ENCODE measurements at regions not wholly inside any gene's neighbourhood (a gene's known extent, or its start where the extent isn't known, plus 50 kb on each side); places are given as distances from the start of the nearest gene placed in this dataset.

DNA sequence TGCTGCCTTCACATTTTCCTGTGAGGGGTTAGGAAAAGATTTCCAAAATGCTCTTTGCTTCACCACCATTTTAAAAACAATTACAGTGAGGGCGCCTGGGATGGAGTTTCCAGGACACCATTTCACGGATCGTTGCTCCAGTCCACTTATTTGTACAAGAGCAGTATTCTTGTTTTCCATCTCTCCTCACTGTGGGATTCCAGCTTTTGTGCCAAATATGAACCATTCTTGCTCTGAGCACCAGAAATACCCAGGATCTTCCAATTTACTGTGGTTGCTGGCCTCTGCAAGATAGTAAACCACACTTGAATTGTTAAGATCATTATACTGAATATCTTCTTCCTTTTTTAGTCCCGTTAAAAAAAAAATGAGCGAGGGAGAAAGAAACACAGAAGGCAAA, 899.5 kb downstream of the TLE1 start:
- Histone ChIP-seq H3K9me3 (replicated peaks; ENCODE audit: control insufficient read depth, insufficient read depth, low read depth, low read length) (no peaks in the 10 kb centered on the region), H4K20me1 (replicated peaks; ENCODE audit: control insufficient read depth, insufficient read depth, low read length) (no peaks in the 10 kb centered on the region), H3K27ac (ENCODE audit: extremely low read depth, low read depth, low read length) (no peak overlapping the region), H3K4me3 (no peak overlapping the region), H2AFZ (ENCODE audit: low read depth, low read length) (no peak overlapping the region), H3K27me3 (ENCODE audit: control insufficient read depth in 2 of 2, insufficient read depth in 2 of 2, low read length in 2 of 2) (no peaks in the 10 kb centered on the region), H3K4me1 (replicated peaks in 1 of 2; ENCODE audit: control insufficient read depth in 2 of 2, insufficient read depth in 2 of 2, low read length in 2 of 2) (no peaks in the 10 kb centered on the region), H3K36me3 (ENCODE audit: control insufficient read depth, insufficient read depth, low read length) (no peaks in the 10 kb centered on the region), H3K79me2 (ENCODE audit: control insufficient read depth, insufficient read depth, low read length) (no peaks in the 10 kb centered on the region), H3K9ac (ENCODE audit: insufficient read depth in 1 of 2, low read depth in 2 of 2, low read length in 2 of 2) (no peak overlapping the region), H3K9me1 (ENCODE audit: control insufficient read depth, insufficient read depth, low read length) (no peaks in the 10 kb centered on the region), H3K4me2 (ENCODE audit: insufficient read depth, low read length) (no peak overlapping the region)
- CTCF ChIA-PET (ENCODE audit: low intra/inter-chr PET ratio), result no interaction called here
- in situ Hi-C loops (cut with MboI), result no loop called here
- WGBS (ENCODE audit: insufficient coverage, low coverage, missing lambda C conversion rate), result 9% methylated on average over 5 of the region's 5 CpGs
- ATAC-seq, result no peak
- POLR2A ChIA-PET, result no interaction called here
- FAIRE-seq, result no peak
- TF ChIP-seq PKNOX1 (IDR thresholded peaks at IDR 0.05) (no peak), TRIM24 (IDR thresholded peaks at IDR 0.05) (no peak), NR2F6 (CRISPR knock-in tag; IDR thresholded peaks at IDR 0.05) (no peak), SRSF1 (IDR thresholded peaks at IDR 0.05; ENCODE audit: low read depth, low read length) (no peak), TAL1 (IDR thresholded peaks at IDR 0.05) (no peak), SNIP1 (IDR thresholded peaks at IDR 0.05; ENCODE audit: low read depth) (no peak), KAT2B (IDR thresholded peaks at IDR 0.05; ENCODE audit: low read depth, low read length) (no peak), BRD9 (IDR thresholded peaks at IDR 0.05; ENCODE audit: low read depth, partially characterized antibody) (no peak), ZC3H4 (CRISPR knock-in tag; IDR thresholded peaks at IDR 0.05; ENCODE audit: borderline replicate concordance) (no peak), NR4A1 (CRISPR knock-in tag; IDR thresholded peaks at IDR 0.05) (no peak), NR4A1 (tag; IDR thresholded peaks at IDR 0.05) (no peak), GATA2 (CRISPR knock-in tag; IDR thresholded peaks at IDR 0.05) (no peak), SPI1 (IDR thresholded peaks at IDR 0.05; ENCODE audit: borderline replicate concordance, low read depth, low read length) (no peak)
- TF ChIP-seq, protein P1, sequence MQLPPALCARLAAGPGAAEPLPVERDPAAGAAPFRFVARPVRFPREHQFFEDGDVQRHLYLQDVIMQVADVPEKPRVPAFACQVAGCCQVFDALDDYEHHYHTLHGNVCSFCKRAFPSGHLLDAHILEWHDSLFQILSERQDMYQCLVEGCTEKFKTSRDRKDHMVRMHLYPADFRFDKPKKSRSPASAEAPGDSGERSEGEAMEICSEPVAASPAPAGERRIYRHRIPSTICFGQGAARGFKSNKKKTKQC (CRISPR knock-in tag; IDR thresholded peaks at IDR 0.05), result no peak
- TF ChIP-seq, protein P2, sequence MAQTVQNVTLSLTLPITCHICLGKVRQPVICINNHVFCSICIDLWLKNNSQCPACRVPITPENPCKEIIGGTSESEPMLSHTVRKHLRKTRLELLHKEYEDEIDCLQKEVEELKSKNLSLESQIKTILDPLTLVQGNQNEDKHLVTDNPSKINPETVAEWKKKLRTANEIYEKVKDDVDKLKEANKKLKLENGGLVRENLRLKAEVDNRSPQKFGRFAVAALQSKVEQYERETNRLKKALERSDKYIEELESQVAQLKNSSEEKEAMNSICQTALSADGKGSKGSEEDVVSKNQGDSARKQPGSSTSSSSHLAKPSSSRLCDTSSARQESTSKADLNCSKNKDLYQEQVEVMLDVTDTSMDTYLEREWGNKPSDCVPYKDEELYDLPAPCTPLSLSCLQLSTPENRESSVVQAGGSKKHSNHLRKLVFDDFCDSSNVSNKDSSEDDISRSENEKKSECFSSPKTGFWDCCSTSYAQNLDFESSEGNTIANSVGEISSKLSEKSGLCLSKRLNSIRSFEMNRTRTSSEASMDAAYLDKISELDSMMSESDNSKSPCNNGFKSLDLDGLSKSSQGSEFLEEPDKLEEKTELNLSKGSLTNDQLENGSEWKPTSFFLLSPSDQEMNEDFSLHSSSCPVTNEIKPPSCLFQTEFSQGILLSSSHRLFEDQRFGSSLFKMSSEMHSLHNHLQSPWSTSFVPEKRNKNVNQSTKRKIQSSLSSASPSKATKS (CRISPR knock-in tag; IDR thresholded peaks at IDR 0.05), result no peak
- TF ChIP-seq, protein P3, sequence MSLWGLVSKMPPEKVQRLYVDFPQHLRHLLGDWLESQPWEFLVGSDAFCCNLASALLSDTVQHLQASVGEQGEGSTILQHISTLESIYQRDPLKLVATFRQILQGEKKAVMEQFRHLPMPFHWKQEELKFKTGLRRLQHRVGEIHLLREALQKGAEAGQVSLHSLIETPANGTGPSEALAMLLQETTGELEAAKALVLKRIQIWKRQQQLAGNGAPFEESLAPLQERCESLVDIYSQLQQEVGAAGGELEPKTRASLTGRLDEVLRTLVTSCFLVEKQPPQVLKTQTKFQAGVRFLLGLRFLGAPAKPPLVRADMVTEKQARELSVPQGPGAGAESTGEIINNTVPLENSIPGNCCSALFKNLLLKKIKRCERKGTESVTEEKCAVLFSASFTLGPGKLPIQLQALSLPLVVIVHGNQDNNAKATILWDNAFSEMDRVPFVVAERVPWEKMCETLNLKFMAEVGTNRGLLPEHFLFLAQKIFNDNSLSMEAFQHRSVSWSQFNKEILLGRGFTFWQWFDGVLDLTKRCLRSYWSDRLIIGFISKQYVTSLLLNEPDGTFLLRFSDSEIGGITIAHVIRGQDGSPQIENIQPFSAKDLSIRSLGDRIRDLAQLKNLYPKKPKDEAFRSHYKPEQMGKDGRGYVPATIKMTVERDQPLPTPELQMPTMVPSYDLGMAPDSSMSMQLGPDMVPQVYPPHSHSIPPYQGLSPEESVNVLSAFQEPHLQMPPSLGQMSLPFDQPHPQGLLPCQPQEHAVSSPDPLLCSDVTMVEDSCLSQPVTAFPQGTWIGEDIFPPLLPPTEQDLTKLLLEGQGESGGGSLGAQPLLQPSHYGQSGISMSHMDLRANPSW (CRISPR knock-in tag; IDR thresholded peaks at IDR 0.05), result no peak
- TF ChIP-seq, protein P4, sequence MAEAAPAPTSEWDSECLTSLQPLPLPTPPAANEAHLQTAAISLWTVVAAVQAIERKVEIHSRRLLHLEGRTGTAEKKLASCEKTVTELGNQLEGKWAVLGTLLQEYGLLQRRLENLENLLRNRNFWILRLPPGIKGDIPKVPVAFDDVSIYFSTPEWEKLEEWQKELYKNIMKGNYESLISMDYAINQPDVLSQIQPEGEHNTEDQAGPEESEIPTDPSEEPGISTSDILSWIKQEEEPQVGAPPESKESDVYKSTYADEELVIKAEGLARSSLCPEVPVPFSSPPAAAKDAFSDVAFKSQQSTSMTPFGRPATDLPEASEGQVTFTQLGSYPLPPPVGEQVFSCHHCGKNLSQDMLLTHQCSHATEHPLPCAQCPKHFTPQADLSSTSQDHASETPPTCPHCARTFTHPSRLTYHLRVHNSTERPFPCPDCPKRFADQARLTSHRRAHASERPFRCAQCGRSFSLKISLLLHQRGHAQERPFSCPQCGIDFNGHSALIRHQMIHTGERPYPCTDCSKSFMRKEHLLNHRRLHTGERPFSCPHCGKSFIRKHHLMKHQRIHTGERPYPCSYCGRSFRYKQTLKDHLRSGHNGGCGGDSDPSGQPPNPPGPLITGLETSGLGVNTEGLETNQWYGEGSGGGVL (CRISPR knock-in tag; IDR thresholded peaks at IDR 0.05), result no peak
- BruUV-seq (replicated peaks), result no TSS peak
- intact Hi-C loops (cut with micrococcal nuclease), result no loop called here
- DNase-seq (ENCODE audit: extremely low read depth in 1 of 4, low spot score in 3 of 4), result no peak
